HTR-8/SVneo (cell line): ENCODE measurements at regions not wholly inside any gene's neighbourhood (a gene's known extent, or its start where the extent isn't known, plus 50 kb on each side); places are given as distances from the start of the nearest gene placed in this dataset.

Experiments
- DNase-seq: peaks from one replicate; pipeline ENCODE4 v3.0.0; 2011; ENCODE audit warnings: low spot score, mixed read lengths; ENCODE audit not compliant: insufficient read length
- FAIRE-seq: peaks from 2 replicates; lab custom pipeline; 2011; peaks lifted over from hg19 to GRCh38; lab: Jason Lieb, UNC

DNA sequence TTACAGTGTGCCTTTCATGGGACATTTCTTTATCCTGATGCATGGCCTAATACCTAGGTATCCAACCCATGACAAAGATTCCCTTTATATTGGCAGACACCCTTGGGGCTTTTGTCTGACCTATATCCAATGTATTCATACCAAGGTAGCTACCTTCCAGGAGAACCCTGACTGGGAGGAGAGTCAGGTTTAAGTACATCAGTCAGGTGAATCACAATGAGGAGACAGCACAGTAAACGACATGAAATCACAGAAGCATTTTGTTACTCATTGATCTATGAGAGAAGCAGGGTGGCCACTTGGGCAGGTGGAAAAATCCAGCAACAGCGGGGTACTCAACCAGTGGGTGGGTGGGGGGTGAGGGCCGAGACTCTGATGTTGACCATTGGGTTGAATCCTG is 527.4 kb upstream of the ATXN8OS start:
- no peak for FAIRE-seq
- no peak for DNase-seq

DNA sequence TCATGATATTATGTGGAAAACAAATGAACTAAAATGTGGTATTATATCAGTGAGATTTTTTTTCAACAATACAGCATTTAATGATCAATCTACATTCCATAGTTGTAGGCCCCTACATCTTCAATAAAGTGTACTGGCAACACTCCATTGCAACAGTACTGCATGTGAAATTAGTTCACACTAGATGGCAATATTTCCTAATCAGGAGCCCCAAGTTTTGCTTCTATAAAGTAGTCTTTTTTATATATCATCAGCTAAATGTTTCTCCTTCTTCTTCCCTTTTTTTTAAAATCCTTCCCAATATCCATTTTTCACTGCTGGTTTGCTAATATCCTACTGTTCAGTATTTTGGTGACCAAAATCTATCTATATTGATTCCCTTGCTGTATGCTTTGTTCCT is 528.3 kb upstream of the ATXN8OS start:
- no peak for FAIRE-seq

DNA sequence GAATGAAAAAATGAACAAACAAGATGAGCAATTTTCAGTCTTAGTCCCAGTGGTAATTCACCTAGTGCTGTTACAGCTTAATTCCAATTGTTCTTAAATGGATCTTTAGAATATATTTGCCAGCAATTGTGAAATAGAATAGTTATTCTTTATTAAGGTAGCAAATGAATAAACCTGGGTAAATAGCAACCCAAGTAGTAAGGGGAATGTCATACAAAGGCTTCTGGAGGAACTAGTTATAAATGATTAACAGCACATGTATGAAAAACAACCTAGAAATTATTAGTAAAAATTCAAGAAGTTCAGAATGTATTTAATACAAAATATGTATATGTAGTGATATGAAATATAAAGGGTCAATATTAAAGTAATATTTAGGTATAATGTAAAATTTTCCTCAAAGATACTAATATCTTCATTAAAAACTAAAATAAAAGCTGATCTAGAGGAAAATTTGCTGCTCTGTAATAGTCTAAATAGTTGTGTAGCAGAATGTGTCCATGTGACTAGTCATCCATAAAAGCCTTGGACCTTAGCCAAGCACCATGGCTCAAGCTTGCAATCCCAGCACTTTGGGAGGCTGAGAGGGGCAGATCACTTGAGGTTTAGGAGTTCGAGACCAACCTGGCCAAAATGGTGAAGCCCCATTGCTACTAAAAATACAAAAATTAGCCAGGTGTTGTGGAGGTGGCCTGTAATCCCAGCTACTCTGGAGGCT is 535.9 kb upstream of the ATXN8OS start:
- FAIRE-seq (no peak), DNase-seq (no peak)

More for the DNA sequence above, 528.3 kb upstream of the ATXN8OS start:
- DNase-seq, result no peak

DNA sequence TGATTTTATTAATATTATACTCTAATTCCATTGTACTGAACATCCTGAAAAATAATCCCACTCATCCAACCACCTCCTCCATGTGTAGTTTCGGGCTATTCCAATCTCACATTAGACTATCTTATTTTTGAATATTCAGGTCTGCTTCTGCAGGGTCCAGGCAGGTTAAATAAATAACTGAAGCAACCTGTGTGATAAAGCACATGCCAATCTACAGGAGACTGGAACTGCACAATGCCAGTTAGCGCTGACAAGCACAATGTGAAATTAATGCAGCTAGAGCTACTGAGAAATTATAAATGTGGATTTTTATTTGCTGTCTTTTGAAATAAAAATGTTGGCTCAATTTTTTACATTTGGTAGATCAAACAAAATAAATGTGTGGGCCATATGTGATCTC is 540.1 kb upstream of the ATXN8OS start:
- no peak for FAIRE-seq

DNA sequence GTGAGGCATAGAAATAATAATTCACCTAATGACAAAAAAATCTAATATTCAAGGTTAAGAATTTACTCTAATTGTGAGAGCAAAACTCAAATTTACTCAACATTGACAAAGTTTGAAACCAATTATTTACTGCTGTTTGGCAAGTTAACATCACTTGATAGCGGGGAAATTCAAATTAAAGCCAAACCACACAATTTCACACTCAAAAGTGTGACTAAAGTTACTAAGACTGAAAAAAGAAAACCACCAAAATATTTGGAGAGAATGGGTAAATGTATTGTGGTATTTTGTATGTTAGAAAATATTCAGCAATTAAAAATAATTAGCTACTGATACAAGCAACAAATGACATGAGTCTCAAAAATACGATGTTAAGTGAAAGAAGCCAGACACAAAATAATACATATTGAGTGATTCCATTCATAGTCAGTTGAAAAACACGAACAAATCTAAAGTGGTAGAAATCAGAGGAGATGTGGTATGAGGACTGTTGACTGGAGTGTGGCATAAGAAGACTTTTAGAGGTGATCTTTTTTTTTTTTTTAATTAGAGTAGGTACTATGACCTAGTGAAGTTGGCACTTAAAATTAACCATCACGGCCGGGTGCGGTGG is 541.4 kb upstream of the ATXN8OS start:
- DNase-seq (no peak), FAIRE-seq (no peak)

More for the DNA sequence above, 540.1 kb upstream of the ATXN8OS start:
- no peak for DNase-seq

DNA sequence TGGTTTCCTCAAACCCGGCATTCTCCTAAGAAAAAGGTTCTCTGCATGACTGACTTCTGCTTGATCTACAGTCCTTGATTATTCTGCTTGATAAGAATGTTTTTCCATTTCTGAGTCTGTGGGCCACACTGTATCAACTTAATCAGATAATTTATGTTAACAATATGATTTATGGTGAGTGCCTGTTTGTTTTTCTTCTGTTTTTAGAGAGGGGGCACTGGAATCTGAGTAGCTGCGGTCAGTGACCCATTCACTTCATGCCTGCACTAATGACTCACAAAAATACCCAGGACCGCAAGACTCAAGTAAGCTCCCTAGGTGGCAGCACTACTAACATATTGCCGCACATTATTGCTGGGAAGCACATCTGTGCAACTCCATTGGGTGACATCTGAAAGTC is 542.3 kb upstream of the ATXN8OS start:
- FAIRE-seq (no peak), DNase-seq (peak; percentile 8)

DNA sequence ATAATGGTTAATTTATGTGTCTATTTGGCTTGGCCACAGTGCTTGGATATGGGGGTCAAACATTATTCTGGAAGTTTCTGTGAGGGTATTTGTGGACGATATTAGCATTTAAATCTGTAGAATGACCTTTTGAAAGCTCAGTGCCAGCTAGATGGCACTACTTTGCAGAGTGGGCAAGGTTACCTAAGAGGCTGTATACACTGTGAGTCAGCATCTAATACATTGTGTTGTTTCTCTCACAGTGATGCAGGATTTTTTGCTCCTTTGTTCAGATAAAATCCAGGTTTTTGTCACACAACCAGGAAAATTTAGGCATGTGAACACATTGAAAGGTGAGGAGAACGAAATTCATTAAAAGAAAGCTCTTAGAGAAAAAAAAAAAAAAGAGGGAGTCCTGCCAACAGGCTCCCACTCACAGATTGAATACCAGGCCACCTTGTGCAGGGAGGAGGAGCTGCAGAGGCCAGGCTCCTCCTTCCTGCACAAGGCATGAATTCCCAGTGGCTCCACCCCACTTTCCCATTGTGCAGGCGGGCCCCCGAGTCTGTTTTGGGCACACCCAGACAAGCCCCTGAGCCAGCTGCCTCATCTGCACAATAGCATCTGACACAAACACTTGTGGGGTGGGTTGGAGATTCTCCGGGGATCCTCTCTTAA is 551.0 kb upstream of the ATXN8OS start:
- no peak for DNase-seq
- no peak for FAIRE-seq

DNA sequence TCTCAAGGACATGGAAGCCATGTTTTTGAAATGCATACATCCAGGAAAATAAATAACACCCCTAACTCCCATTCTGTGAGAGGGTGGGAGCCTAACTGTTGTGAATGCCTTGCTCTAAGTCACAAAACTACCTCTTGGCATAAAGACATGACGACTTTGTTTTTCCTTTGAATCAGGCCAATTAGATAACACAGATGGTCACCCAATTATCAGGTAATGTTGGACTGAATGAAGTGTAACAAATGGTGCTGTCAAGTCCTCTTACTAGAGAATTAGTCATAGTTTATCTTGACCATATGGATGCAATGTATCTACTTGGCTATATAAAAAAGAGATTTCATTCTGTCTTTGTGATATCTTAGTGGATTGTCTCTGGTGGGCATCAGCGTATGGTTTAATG is 553.6 kb upstream of the ATXN8OS start:
- DNase-seq, result no peak
- FAIRE-seq, result no peak

DNA sequence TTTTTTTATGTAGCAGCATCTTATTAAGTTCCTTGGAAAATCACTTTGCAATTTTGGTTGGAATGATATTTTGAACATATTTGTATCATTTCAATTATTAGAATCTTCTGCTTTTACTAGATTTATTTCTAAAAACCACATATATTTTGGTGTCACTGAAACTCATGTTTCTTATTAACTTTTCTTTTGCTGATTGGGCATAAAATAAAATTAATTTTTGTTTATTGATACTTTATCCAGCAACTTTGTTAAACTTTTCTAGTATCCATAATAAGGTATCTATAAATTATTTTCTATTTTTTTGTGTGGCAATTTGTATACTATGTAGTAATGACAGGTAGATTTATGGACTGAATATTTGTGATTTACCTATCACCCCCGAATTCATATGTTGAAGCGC is 556.4 kb upstream of the ATXN8OS start:
- DNase-seq (no peak), FAIRE-seq (no peak)

DNA sequence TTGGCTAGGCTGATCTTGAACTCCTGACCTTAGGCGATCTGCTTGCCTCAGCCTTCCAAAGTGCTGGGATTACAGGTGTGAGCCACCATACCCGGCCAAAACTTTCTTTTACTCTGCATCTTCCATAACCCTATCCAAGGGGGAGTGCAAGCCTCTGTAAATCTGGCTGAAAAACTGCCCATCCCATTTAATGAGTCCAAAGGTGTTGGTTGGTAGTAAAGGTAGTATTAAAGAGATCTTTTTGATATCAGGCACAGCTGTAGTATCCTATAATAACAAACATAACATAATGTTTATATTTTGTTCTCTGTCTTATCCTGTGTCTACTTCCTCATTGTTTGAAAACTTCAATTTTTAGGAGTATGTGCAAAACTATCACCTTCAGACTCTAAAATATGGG is 559.8 kb upstream of the ATXN8OS start:
- DNase-seq, result no peak
- FAIRE-seq, result no peak

DNA sequence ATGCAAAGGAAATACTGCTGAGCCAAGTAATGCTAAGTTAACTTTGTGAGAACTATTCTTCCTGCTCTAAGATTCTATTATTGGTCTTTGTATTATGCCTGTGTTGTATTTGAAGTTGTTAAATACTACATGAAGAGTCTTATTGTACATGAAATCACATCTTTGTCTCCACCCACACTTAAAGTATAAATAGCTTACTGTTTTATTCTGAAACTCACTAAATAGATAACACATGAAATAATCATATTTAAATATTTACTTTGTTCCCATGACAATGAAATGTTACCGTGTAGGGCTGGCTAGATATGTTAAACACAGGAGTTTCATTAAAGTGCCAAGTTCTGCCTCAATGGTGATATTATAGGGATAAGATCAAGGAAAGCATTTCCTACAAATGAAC is 562.1 kb upstream of the ATXN8OS start:
- DNase-seq (no peak), FAIRE-seq (no peak)

DNA sequence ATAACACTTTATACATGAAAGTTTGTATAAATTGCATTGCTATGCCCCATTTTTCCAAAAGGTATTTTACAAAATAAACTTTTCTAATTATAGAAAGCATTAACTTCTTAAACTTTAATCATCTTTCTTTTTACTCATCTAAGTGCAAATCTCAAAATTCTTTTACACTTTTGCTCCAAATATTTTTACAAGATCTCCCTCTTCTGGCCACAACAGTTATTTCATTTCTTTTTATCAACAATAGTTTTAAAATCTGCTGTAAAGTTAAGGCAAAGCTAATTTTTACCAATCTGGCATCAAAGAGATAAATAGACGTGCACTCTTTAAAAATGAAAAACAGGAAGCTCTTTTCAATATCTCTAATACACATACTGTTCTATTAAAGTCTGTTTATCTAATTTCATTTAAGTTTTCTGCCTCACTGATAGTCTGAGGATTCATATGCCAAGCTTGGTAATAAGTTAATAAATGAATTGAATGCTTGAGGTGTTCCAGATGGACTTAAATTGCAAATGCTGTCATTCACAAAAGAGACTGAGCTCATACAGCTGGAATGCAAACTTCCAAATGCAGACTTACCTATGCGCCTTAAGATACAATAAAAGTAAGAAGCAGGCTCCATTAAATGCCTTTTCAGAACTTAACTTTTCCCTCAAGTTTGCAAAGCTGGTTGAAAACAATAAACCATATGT is 583.0 kb upstream of the ATXN8OS start:
- DNase-seq, result no peak
- FAIRE-seq, result no peak

DNA sequence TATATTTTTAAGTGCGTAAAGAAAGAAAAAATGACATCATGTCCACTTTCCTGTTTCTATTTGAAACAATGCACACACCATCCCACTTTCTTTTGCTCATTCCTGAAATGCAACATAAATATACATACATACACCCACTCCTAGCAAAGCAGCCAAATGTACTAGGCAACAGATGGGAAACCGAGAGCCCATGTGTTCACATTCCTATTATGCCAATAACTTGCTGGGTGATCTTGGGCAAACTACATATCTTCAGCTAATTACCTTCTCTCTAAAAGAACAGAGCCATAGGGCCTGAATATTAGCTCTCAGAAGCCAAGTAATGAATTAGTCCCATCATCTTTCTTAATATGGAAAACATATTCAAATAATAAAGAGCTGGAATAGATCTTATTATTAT is 610.6 kb upstream of the ATXN8OS start:
- DNase-seq (no peak), FAIRE-seq (no peak)

DNA sequence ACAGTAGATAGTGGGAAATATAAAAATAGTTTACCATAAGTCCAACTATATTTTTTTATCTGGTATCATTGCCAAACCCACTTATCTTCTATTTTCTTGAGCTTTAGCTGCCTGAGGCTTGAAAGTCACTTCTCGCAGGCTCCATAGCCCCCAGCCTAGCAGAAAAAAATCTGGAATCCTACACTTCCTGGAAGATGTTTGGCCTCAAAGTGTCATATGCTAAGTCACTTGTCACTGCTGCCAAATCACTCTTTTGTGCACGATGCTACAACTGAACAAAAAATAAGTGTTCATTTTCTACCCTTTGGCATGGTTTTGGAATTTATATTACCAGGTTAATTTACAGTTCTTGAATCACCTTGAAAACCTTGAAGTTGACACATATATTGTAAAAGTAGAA is 612.5 kb upstream of the ATXN8OS start:
- FAIRE-seq, result no peak
- DNase-seq, result no peak

DNA sequence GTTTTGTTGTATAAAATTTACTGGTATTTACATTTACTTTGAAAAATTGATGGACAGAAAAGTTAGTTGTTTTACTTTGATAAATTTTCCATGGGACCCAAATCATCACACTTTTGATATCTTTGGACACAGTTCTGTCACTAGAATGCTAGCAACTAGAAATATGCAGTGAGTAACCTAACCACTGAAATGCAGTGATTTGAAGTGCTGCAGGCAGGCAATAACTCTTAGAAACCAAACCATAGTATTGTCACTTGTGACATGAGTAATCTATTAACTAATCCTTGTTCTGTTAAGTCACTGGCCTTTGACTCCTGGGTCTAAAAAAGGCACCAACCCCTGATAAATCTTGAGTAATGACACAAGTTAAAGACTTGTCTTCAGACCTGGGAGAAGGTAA is 620.0 kb upstream of the ATXN8OS start:
- no peak for FAIRE-seq
- no peak for DNase-seq

DNA sequence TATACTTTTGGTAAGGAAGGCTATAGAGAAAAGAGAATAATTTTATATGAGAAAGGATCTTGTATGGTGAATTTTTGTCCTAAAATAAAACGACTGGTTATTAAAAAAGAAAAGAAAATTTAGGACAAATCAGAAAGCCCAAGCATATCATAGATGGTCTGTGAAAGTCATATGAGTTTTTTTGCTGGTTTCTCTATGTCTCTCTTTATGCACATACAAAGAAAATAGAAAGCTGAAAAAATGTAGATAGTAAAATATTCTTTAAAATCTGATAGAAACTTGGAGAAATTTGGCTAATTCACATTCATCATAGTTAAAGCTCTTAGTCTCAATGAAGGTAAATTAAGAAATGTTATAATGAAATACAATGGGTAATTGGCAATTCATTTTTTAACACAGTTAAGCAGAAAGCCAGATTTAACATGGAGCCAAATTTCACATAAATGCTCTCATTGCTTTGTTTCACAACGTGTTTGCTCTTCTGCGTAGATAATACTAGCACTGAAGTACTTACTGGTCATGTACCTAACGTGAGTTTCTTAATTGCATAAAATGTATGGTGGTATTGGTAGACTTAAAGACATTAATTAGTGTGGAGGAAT is 621.5 kb upstream of the ATXN8OS start:
- DNase-seq (no peak), FAIRE-seq (no peak)

DNA sequence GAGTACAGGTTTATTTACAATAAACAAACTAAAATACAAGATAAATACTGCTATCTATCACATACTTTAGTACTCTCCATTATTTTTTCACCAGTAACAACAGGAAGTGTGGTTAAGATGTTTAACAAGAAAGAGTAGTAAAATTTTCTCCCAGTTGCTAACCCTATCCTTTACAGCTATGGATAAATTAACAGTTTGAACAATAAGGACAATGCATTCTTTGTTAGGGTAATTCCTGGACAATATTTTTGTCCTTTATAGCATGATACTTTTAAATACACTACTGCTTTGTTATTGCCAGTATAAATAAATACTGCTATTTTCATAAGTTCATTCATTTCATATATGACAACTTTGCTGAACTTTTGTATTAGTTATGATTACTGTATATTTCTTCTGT is 630.2 kb upstream of the ATXN8OS start:
- FAIRE-seq, result no peak
- DNase-seq, result no peak

DNA sequence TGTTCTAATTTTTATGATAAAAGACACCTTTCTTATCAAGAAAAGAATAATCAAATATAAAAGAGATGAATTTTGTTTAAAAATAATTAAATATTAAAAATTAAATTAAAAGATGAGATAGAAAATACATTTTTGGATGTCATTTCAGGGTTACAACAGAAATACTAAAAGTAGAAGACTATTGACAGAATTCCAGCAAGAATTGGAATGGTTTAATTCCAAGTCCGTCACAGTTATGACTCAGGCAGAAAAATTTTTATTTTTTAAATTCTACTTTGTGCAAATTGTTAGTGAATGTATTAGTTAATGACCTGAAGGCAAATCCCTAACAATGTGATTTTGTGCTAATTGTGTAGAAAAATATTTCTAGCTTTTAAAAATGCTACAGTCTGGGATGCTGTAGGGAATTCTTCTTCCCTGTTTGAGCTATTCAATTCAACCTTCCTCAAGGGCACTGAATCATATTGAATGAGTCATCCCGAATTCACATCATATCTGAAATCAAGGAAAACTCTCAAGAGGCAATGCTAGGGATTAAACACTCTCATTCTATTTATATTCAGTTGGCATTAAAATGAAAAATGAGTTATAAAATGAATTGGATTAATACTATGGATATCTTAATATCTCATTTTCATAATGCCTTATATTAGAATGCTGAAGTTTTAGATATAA is 633.5 kb upstream of the ATXN8OS start:
- DNase-seq, result peak; percentile 1

DNA sequence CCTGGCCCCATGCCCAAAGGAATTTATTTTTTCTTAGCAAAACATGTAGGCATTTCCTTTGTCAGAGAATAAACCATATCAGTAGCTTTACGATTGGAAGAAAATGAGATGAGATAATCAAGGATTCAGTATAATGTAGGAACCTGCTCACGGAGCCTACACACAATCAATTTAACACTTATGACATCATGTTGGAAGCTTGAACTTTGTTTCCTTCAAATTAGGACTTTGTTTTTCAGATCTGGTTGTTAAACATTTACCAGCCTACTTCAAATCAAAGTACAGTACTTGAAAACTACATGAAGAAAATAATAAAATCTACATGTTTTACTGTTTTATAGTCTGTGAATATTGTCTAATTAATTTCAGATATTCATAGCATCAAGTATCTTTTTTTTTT is 639.0 kb upstream of the ATXN8OS start:
- DNase-seq, result no peak
- FAIRE-seq, result no peak

More for the DNA sequence above, 633.5 kb upstream of the ATXN8OS start:
- FAIRE-seq, result no peak

DNA sequence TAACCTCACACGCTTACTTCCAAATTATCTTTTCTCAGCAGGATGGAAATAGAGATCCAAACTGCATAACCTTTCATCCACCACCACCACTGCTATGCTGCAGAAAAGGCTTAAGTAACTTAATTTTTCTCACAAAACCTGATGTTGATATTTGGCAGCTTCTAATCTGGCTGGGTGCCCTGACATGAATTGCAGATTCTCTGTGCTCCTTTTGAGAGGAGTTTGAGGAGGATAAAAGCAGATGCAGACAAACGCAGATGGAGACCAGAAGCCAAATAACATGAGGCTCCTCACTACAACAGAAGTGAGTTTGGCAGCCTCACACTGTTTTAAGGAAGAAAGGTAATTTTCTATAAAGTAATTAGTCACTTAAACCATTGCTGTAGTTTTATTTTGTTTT is 646.2 kb upstream of the ATXN8OS start:
- FAIRE-seq, result no peak
- no peak for DNase-seq
